ENCODE measurements at regions not wholly inside any gene's neighbourhood (a gene's known extent, or its start where the extent isn't known, plus 50 kb on each side); places are given as distances from the start of the nearest gene placed in this dataset.

GRCh38 chr11:110000031-110000502 lies 93.1 kb upstream of the ZC3H12C start (continued):
- TF ChIP-seq NR2C2 (IDR thresholded peaks at IDR 0.05; ENCODE audit: borderline replicate concordance, control insufficient read depth, insufficient read length, low read depth) (no peak), MAX (IDR thresholded peaks at IDR 0.05; ENCODE audit: low read depth, low read length) (no peak), MLLT1 (IDR thresholded peaks at IDR 0.05) (0 out of 2 replicates have a peak, but pooled peaks have one; percentile 75), WRNIP1 (IDR thresholded peaks at IDR 0.05; ENCODE audit: borderline replicate concordance, low read depth, low read length) (no peak), RCOR1 (conservative IDR thresholded peaks at IDR 0.05; ENCODE audit: low read depth, low read length) (0 out of 2 replicates have a peak, but pooled peaks have one; percentile 42), SMAD1 (IDR thresholded peaks at IDR 0.05; ENCODE audit: low read depth, partially characterized antibody) (peak; percentile 89), CBFB (IDR thresholded peaks at IDR 0.05; ENCODE audit: low read depth) (peak; percentile 91), NBN (IDR thresholded peaks at IDR 0.05) (peak; percentile 89), EP300 (IDR thresholded peaks at IDR 0.05; ENCODE audit: borderline replicate concordance in 1 of 2, control insufficient read depth in 1 of 2, low read depth in 2 of 2, low read length in 2 of 2) (peak; percentile 100), PAX5 (IDR thresholded peaks at IDR 0.05; ENCODE audit: borderline replicate concordance, low read depth, low read length) (peak; percentile 97), TCF12 (IDR thresholded peaks at IDR 0.05; ENCODE audit: low read depth, low read length) (peak; percentile 85), PAX8 (IDR thresholded peaks at IDR 0.05) (no peak), RBBP5 (conservative IDR thresholded peaks at IDR 0.05) (no peak), CREM (IDR thresholded peaks at IDR 0.05; ENCODE audit: low read depth) (peak; percentile 98), ZZZ3 (IDR thresholded peaks at IDR 0.05; ENCODE audit: control insufficient read depth, insufficient read length, low read depth) (no peak), RAD51 (IDR thresholded peaks at IDR 0.05) (peak; percentile 43; the same call in 1 of the 2 replicates), MXI1 (IDR thresholded peaks at IDR 0.05; ENCODE audit: low read depth, low read length) (peak; percentile 47; the same call in 1 of the 2 replicates), SRF (IDR thresholded peaks at IDR 0.05; ENCODE audit: low read depth in 2 of 2, low read length in 2 of 2) (no peak), CEBPB (IDR thresholded peaks at IDR 0.05; ENCODE audit: borderline replicate concordance in 1 of 2, low read depth in 2 of 2, low read length in 2 of 2) (peak in 1 of 2 experiments; percentile 96; a peak in 2 of 4 replicates), BHLHE40 (IDR thresholded peaks at IDR 0.05; ENCODE audit: borderline replicate concordance in 1 of 2, low read depth in 2 of 2, low read length in 1 of 2) (peak; percentile 92 to 93), DPF2 (IDR thresholded peaks at IDR 0.05) (peak; percentile 94), NRF1 (conservative IDR thresholded peaks at IDR 0.05; ENCODE audit: low read depth, low read length) (no peak), YBX1 (IDR thresholded peaks at IDR 0.05) (no peak), ZNF592 (IDR thresholded peaks at IDR 0.05) (peak; percentile 93; the same call in 1 of the 2 replicates), SMAD5 (IDR thresholded peaks at IDR 0.05; ENCODE audit: low read depth) (no peak), SUPT20H (IDR thresholded peaks at IDR 0.05; ENCODE audit: borderline replicate concordance, control insufficient read depth, low read depth, low read length) (no peak), MTA2 (IDR thresholded peaks at IDR 0.05; ENCODE audit: low read depth) (peak; percentile 99), SMC3 (IDR thresholded peaks at IDR 0.05; ENCODE audit: borderline replicate concordance, low read length) (peak; percentile 32; the same call in 1 of the 2 replicates)
